Neural cell (in vitro differentiated cells): ENCODE measurements at regions not wholly inside any gene's neighbourhood (a gene's known extent, or its start where the extent isn't known, plus 50 kb on each side); places are given as distances from the start of the nearest gene placed in this dataset.

Experiments used
- H2AFZ ChIP-seq: fragments of 200-600, 300-800 bp; sonication (generic), shearing (Covaris generic); 2 replicates; pipeline ENCODE4 v1.6.0; 2014; ENCODE audit warnings: low read depth, mild to moderate bottlenecking, antibody characterized with exemption, low read length, moderate library complexity
- H3F3A ChIP-seq: fragments of 200-600 bp; shearing (Covaris generic); 2 replicates; pipeline ENCODE4 v1.6.1; 2016; ENCODE audit warnings: mild to moderate bottlenecking, moderate library complexity, mixed read lengths, antibody characterized with exemption, low read length; ENCODE audit not compliant: insufficient read depth, poor library complexity, severe bottlenecking
- H3K27ac ChIP-seq: fragments of 200-600, 300-800 bp; sonication (generic), shearing (Covaris generic); 2 replicates; pipeline ENCODE4 v1.5.1; 2014; ENCODE audit warnings: mild to moderate bottlenecking, low read length, moderate library complexity
- H3K27me3 ChIP-seq: fragments of 300-800, 200-600 bp; sonication (generic), shearing (Covaris generic); 2 replicates; pipeline ENCODE4 v1.6.0; 2014; ENCODE audit warnings: mild to moderate bottlenecking, low read depth, low read length, moderate library complexity; ENCODE audit not compliant: insufficient read depth
- H3K36me3 ChIP-seq: fragments of 300-800, 200-600 bp; sonication (generic), shearing (Covaris generic); 2 replicates; pipeline ENCODE4 v1.5.1; 2014; ENCODE audit warnings: mild to moderate bottlenecking, antibody characterized with exemption, low read length, moderate library complexity; ENCODE audit not compliant: insufficient read depth
- H3K4me2 ChIP-seq: fragments of 300-800, 200-600 bp; sonication (generic), shearing (Covaris generic); 2 replicates; pipeline ENCODE4 v1.6.0; 2014; ENCODE audit warnings: mild to moderate bottlenecking, low read length
- H3K4me3 ChIP-seq: fragments of 300-800, 200-600 bp; sonication (generic), shearing (Covaris generic); 2 replicates; pipeline ENCODE4 v1.5.1; 2014; ENCODE audit warnings: mild to moderate bottlenecking, low read length, moderate library complexity
- H3K79me2 ChIP-seq: fragments of 200-600 bp; shearing (Covaris generic); replicated peaks from 2 replicates; pipeline ENCODE4 v1.6.0; 2014; ENCODE audit warnings: mild to moderate bottlenecking, low read length, moderate library complexity; ENCODE audit not compliant: insufficient read depth
- H3K9ac ChIP-seq: fragments of 300-800, 200-600 bp; sonication (generic), shearing (Covaris generic); 2 replicates; pipeline ENCODE4 v1.6.1; 2016; ENCODE audit warnings: mild to moderate bottlenecking, low read length, mixed read lengths
- H3K9me2 ChIP-seq: fragments of 200-600 bp; shearing (Covaris generic); 2 replicates; pipeline ENCODE4 v1.6.1; 2016; ENCODE audit warnings: mild to moderate bottlenecking, low read length, mixed read lengths; ENCODE audit not compliant: insufficient read depth
- H3K9me3 ChIP-seq: fragments of 200-600, 300-800 bp; sonication (generic), shearing (Covaris generic); 2 replicates; pipeline ENCODE4 v1.6.1; 2016; ENCODE audit warnings: mild to moderate bottlenecking, mixed run types, low read length, moderate library complexity, mixed read lengths
- H4K20me1 ChIP-seq: fragments of 200-600 bp; shearing (Covaris generic); 2 replicates; pipeline ENCODE4 v1.6.1; 2016; ENCODE audit warnings: mild to moderate bottlenecking, mixed run types; ENCODE audit not compliant: insufficient read depth
- CTCF ChIP-seq: fragments of 450-650 bp; IDR thresholded peaks from 2 replicates; pipeline ENCODE4 v1.5.1; 2014; ENCODE audit warnings: antibody characterized with exemption, mild to moderate bottlenecking, moderate library complexity; ENCODE audit not compliant: poor library complexity, severe bottlenecking
- EP300 ChIP-seq: fragments of 450-650 bp; conservative IDR thresholded peaks from 2 replicates; pipeline ENCODE4 v1.6.1; 2014; ENCODE audit warnings: antibody characterized with exemption, mild to moderate bottlenecking, moderate library complexity; ENCODE audit not compliant: poor library complexity, severe bottlenecking
- EZH2 ChIP-seq: fragments of 200-600, 300-800 bp; shearing (Covaris generic), sonication (generic); IDR thresholded peaks from 2 replicates; pipeline ENCODE4 v1.6.1; 2014; ENCODE audit warnings: antibody characterized with exemption, low read length, borderline replicate concordance, mild to moderate bottlenecking; ENCODE audit not compliant: insufficient read depth, poor library complexity, severe bottlenecking
- MXI1 ChIP-seq: fragments of 450-650 bp; conservative IDR thresholded peaks from 2 replicates; pipeline ENCODE4 v1.6.1; 2014; ENCODE audit warnings: antibody characterized with exemption, mild to moderate bottlenecking; ENCODE audit not compliant: poor library complexity, severe bottlenecking
- POLR2AphosphoS5 ChIP-seq: IDR thresholded peaks from 2 replicates; pipeline ENCODE4 v1.6.1; 2012
- RAD21 ChIP-seq: fragments of 450-650 bp; conservative IDR thresholded peaks from 2 replicates; pipeline ENCODE4 v1.6.1; 2014; ENCODE audit warnings: antibody characterized with exemption, mild to moderate bottlenecking, moderate library complexity
- SMC3 ChIP-seq: fragments of 450-650 bp; conservative IDR thresholded peaks from 2 replicates; pipeline ENCODE4 v1.6.1; 2014; ENCODE audit warnings: antibody characterized with exemption, mild to moderate bottlenecking, moderate library complexity; ENCODE audit not compliant: poor library complexity
- TAF1 ChIP-seq: IDR thresholded peaks from 2 replicates; pipeline ENCODE4 v1.6.1; 2012; ENCODE audit warnings: low read depth
- TF ChIP-seq, protein P1 (sequence below): IDR thresholded peaks from 2 replicates; pipeline ENCODE4 v1.6.1; 2012; ENCODE audit warnings: borderline replicate concordance

DNA sequence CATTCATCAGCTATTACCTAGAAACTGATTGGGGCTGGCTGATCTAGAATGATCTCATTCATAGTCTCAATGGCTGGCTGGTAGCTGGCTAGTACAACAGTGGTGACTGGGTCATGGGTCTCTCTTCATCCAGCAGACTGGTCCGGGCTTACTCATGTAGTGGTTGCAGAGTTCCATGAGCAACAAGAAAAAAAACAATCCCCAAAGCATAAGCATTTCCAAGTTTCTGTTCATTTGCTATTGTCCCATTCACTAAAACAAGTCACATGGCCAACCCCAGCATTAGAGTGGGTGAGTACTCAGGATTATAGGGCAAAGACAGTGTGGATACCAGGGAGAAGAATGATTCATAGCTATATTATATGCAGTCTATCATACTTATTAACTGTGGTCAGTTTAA is 85.2 kb upstream of the SEMA3C start:
- no peaks in the 10 kb centered on the region for H3K27me3 ChIP-seq

DNA sequence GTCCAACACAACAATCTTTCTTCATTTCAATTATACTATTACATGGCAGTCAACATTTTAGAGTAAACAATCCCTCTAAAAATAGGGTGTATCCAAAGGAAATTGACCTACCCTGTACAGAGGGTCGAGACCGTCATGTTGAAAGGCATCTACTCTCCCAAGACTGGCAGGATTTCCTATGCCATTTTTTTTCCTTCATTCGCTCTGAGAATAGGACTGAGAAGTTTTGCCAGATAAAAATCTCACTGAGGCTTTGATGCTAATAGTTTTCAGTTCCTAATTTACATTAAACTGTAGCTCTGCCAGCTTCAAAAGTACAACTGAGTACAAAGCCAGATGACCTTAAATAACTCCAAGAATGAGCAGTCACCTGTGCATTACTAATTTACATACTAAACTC is 84.5 kb upstream of the SEMA3C start:
- Histone ChIP-seq H3K9me3 (no peaks in the 10 kb centered on the region), H3K36me3 (no peaks in the 10 kb centered on the region), H2AFZ (no peak overlapping the region), H3K9ac (no peak overlapping the region), H3K9me2 (no peaks in the 10 kb centered on the region), H3K4me3 (no peak overlapping the region), H3F3A (no peaks in the 10 kb centered on the region), H4K20me1 (no peaks in the 10 kb centered on the region), H3K27me3 (no peaks in the 10 kb centered on the region), H3K79me2 (no peaks in the 10 kb centered on the region), H3K4me2 (no peak overlapping the region), H3K27ac (no peak overlapping the region)
- TF ChIP-seq SMC3 (no peak), POLR2AphosphoS5 (no peak), TAF1 (no peak), CTCF (no peak), MXI1 (no peak), EP300 (no peak), EZH2 (no peak), RAD21 (no peak)
- TF ChIP-seq, protein P1, sequence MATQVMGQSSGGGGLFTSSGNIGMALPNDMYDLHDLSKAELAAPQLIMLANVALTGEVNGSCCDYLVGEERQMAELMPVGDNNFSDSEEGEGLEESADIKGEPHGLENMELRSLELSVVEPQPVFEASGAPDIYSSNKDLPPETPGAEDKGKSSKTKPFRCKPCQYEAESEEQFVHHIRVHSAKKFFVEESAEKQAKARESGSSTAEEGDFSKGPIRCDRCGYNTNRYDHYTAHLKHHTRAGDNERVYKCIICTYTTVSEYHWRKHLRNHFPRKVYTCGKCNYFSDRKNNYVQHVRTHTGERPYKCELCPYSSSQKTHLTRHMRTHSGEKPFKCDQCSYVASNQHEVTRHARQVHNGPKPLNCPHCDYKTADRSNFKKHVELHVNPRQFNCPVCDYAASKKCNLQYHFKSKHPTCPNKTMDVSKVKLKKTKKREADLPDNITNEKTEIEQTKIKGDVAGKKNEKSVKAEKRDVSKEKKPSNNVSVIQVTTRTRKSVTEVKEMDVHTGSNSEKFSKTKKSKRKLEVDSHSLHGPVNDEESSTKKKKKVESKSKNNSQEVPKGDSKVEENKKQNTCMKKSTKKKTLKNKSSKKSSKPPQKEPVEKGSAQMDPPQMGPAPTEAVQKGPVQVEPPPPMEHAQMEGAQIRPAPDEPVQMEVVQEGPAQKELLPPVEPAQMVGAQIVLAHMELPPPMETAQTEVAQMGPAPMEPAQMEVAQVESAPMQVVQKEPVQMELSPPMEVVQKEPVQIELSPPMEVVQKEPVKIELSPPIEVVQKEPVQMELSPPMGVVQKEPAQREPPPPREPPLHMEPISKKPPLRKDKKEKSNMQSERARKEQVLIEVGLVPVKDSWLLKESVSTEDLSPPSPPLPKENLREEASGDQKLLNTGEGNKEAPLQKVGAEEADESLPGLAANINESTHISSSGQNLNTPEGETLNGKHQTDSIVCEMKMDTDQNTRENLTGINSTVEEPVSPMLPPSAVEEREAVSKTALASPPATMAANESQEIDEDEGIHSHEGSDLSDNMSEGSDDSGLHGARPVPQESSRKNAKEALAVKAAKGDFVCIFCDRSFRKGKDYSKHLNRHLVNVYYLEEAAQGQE: no peak

More for the DNA sequence above, 85.2 kb upstream of the SEMA3C start:
- no peak overlapping the region for H3K9ac ChIP-seq
- H3K9me3 ChIP-seq: no peaks in the 10 kb centered on the region
- H3K27ac ChIP-seq: no peak overlapping the region
- H3K4me2 ChIP-seq: no peak overlapping the region
- H3K9me2 ChIP-seq: no peaks in the 10 kb centered on the region
- H4K20me1 ChIP-seq: no peaks in the 10 kb centered on the region
- no peak overlapping the region for H3K4me3 ChIP-seq
- TF ChIP-seq TAF1 (no peak), CTCF (no peak), RAD21 (no peak), POLR2AphosphoS5 (no peak), SMC3 (no peak), MXI1 (no peak), EP300 (no peak), EZH2 (no peak)
- no peaks in the 10 kb centered on the region for H3K79me2 ChIP-seq
- H3K36me3 ChIP-seq: no peaks in the 10 kb centered on the region
- no peak overlapping the region for H2AFZ ChIP-seq
- H3F3A ChIP-seq: no peaks in the 10 kb centered on the region
